ENCODE measurements at regions not wholly inside any gene's neighbourhood (a gene's known extent, or its start where the extent isn't known, plus 50 kb on each side); places are given as distances from the start of the nearest gene placed in this dataset.

GRCh38 chr2:31664949-31665724, 84.4 kb upstream of the SRD5A2 start:
- no peaks in the 10 kb centered on the region for H3K36me3 ChIP-seq
- no peak overlapping the region for H3K4me3 ChIP-seq (ENCODE audit: low read depth, low read length)
- no peak overlapping the region for H3K27ac ChIP-seq
- H3K27me3 ChIP-seq (ENCODE audit: insufficient read depth, low read depth, severe bottlenecking), result peaks cover 14% of the 10 kb centered on the region
- no peak for TF ChIP-seq CTCF (IDR thresholded peaks at IDR 0.05; ENCODE audit: low read depth, low read length)
- no peak for DNase-seq
- H3K9me3 ChIP-seq (ENCODE audit: severe bottlenecking), result peaks cover 2% of the 10 kb centered on the region

- H3K9me3 ChIP-seq (ENCODE audit: severe bottlenecking), result peaks cover 2% of the 10 kb centered on the region
- H3K27ac ChIP-seq, result no peak overlapping the region
- H3K36me3 ChIP-seq, result no peaks in the 10 kb centered on the region
- no peak for DNase-seq
- no peak overlapping the region for H3K4me3 ChIP-seq (ENCODE audit: low read depth, low read length)
- H3K27me3 ChIP-seq (ENCODE audit: insufficient read depth, low read depth, severe bottlenecking), result peaks cover 27% of the 10 kb centered on the region
- TF ChIP-seq CTCF (IDR thresholded peaks at IDR 0.05; ENCODE audit: low read depth, low read length), result no peak
Observed at GRCh38 chr2:31660812-31661335, 80.1 kb upstream of the SRD5A2 start.

GRCh38 chr2:31660165-31660564, 79.4 kb upstream of the SRD5A2 start:
- Histone ChIP-seq H3K36me3 (no peaks in the 10 kb centered on the region), H3K4me3 (ENCODE audit: low read depth, low read length) (no peak overlapping the region), H3K27ac (no peak overlapping the region), H3K9me3 (ENCODE audit: severe bottlenecking) (peaks cover under 1% of the 10 kb centered on the region), H3K27me3 (ENCODE audit: insufficient read depth, low read depth, severe bottlenecking) (peaks cover 33% of the 10 kb centered on the region)
- no peak for DNase-seq
- TF ChIP-seq CTCF (IDR thresholded peaks at IDR 0.05; ENCODE audit: low read depth, low read length), result no peak

GRCh38 chr2:31654241-31654640, 73.5 kb upstream of the SRD5A2 start:
- no peak for TF ChIP-seq CTCF (IDR thresholded peaks at IDR 0.05; ENCODE audit: low read depth, low read length)
- H3K36me3 ChIP-seq, result no peaks in the 10 kb centered on the region
- no peak for DNase-seq
- H3K4me3 ChIP-seq (ENCODE audit: low read depth, low read length), result no peak overlapping the region
- H3K27me3 ChIP-seq (ENCODE audit: insufficient read depth, low read depth, severe bottlenecking), result peaks cover 74% of the 10 kb centered on the region
- H3K9me3 ChIP-seq (ENCODE audit: severe bottlenecking), result no peaks in the 10 kb centered on the region
- H3K27ac ChIP-seq, result no peak overlapping the region

- no peak overlapping the region for H3K4me3 ChIP-seq (ENCODE audit: low read depth, low read length)
- no peak for TF ChIP-seq CTCF (IDR thresholded peaks at IDR 0.05; ENCODE audit: low read depth, low read length)
- H3K36me3 ChIP-seq, result no peaks in the 10 kb centered on the region
- H3K9me3 ChIP-seq (ENCODE audit: severe bottlenecking), result no peaks in the 10 kb centered on the region
- no peak for DNase-seq
- H3K27me3 ChIP-seq (ENCODE audit: insufficient read depth, low read depth, severe bottlenecking), result peaks cover 82% of the 10 kb centered on the region
- H3K27ac ChIP-seq, result no peak overlapping the region
Observed at GRCh38 chr2:31651736-31652135, 71.0 kb upstream of the SRD5A2 start.
